Mesendoderm (in vitro differentiated cells): ENCODE measurements at regions not wholly inside any gene's neighbourhood (a gene's known extent, or its start where the extent isn't known, plus 50 kb on each side); places are given as distances from the start of the nearest gene placed in this dataset.
A peak's percentile ranks its signal among the peaks of the same experiment; 100 is the strongest.

ENCODE experiments used
- DNase-seq: peaks from one replicate; pipeline ENCODE4 v3.0.0; 2013
- H2AK5ac ChIP-seq: 2 replicates; pipeline ENCODE4 v1.6.1; 2013; ENCODE audit warnings: low read length, inconsistent platforms
- H2BK120ac ChIP-seq: 2 replicates; pipeline ENCODE4 v1.6.1; 2013; ENCODE audit warnings: low read depth, mild to moderate bottlenecking, low read length, moderate library complexity, mixed read lengths
- H2BK15ac ChIP-seq: replicated peaks from 2 replicates; pipeline ENCODE4 v1.6.1; 2013; ENCODE audit warnings: low read depth, mild to moderate bottlenecking, moderate library complexity
- H2BK5ac ChIP-seq: 2 replicates; pipeline ENCODE4 v1.6.1; 2013; ENCODE audit warnings: low read length, inconsistent platforms
- H3K18ac ChIP-seq: 2 replicates; pipeline ENCODE4 v1.6.1; 2013; ENCODE audit warnings: mild to moderate bottlenecking, low read length, mixed read lengths
- H3K23ac ChIP-seq: one replicate; pipeline ENCODE4 v1.6.1; 2013; ENCODE audit warnings: low read length
- H3K27ac ChIP-seq: 2 replicates; pipeline ENCODE4 v1.5.1; 2013; ENCODE audit warnings: low read depth, mild to moderate bottlenecking, inconsistent platforms, low read length, moderate library complexity
- H3K27me3 ChIP-seq: 2 replicates; pipeline ENCODE4 v1.6.1; 2013; ENCODE audit warnings: low read length, control low read depth, mild to moderate bottlenecking, inconsistent platforms; ENCODE audit not compliant: insufficient read depth, poor library complexity
- H3K36me3 ChIP-seq: 2 replicates; pipeline ENCODE4 v1.6.1; 2013; ENCODE audit warnings: low read length, inconsistent platforms; ENCODE audit not compliant: control insufficient read depth, insufficient read depth
- H3K4ac ChIP-seq: one replicate; pipeline ENCODE4 v1.6.1; 2013; ENCODE audit warnings: low read depth, mild to moderate bottlenecking, low read length, moderate library complexity
- H3K4me1 ChIP-seq: 2 replicates; pipeline ENCODE4 v1.6.1; 2013; ENCODE audit warnings: low read depth, low read length, inconsistent platforms; ENCODE audit not compliant: control insufficient read depth
- H3K4me2 ChIP-seq: 2 replicates; pipeline ENCODE4 v1.6.1; 2013; ENCODE audit warnings: low read length
- H3K4me3 ChIP-seq: 2 replicates; pipeline ENCODE4 v1.5.1; 2013; ENCODE audit warnings: mild to moderate bottlenecking, low read length
- H3K56ac ChIP-seq: one replicate; pipeline ENCODE4 v1.6.1; 2013; ENCODE audit warnings: low read length
- H3K79me1 ChIP-seq: 2 replicates; pipeline ENCODE4 v1.6.1; 2013; ENCODE audit warnings: low read length, inconsistent platforms
- H3K79me2 ChIP-seq: 2 replicates; pipeline ENCODE4 v1.6.1; 2013; ENCODE audit warnings: mild to moderate bottlenecking, low read length; ENCODE audit not compliant: control insufficient read depth, insufficient read depth
- H3K9ac ChIP-seq: 2 replicates; pipeline ENCODE4 v1.6.1; 2013; ENCODE audit warnings: low read length, inconsistent platforms
- H4K5ac ChIP-seq: one replicate; pipeline ENCODE4 v1.6.1; 2013; ENCODE audit warnings: low read length
- H4K8ac ChIP-seq: one replicate; pipeline ENCODE4 v1.6.1; 2013; ENCODE audit warnings: low read depth, mild to moderate bottlenecking, control low read depth, low read length, moderate library complexity
- WGBS: extraction: QIAGEN DNeasy Blood & Tissue Kit; methylation state at CpG from one replicate; pipeline ENCODE4 v1.1.7; 2013; ENCODE audit warnings: low lambda C conversion rate, missing lambda C conversion rate; ENCODE audit not compliant: insufficient coverage; ENCODE audit errors: extremely low coverage; 5-methylcytosine and 5-hydroxymethylcytosine counted together

GRCh38 chr2:205878999-205879762, 196.9 kb downstream of the NRP2 start:
- H3K23ac ChIP-seq = no peak overlapping the region
- H2BK15ac ChIP-seq = no peak overlapping the region
- H3K4ac ChIP-seq = no peak overlapping the region
- H3K9ac ChIP-seq = no peak overlapping the region
- no peak overlapping the region for H3K4me2 ChIP-seq
- no peaks in the 10 kb centered on the region for H3K79me1 ChIP-seq
- H3K4me3 ChIP-seq = no peak overlapping the region
- H2BK120ac ChIP-seq = no peak overlapping the region
- no peak overlapping the region for H4K5ac ChIP-seq
- WGBS = no CpG with 5 or more reads among the region's 22 CpGs
- no peaks in the 10 kb centered on the region for H3K27me3 ChIP-seq
- H2BK5ac ChIP-seq = no peak overlapping the region
- no peak overlapping the region for H2AK5ac ChIP-seq
- H3K4me1 ChIP-seq = no peaks in the 10 kb centered on the region
- peak overlapping the region; percentile 41 for H4K8ac ChIP-seq
- no peak overlapping the region for H3K27ac ChIP-seq
- no peak overlapping the region for H3K56ac ChIP-seq
- H3K79me2 ChIP-seq = no peaks in the 10 kb centered on the region
- H3K18ac ChIP-seq = no peak overlapping the region
- no peak for DNase-seq
- H3K36me3 ChIP-seq = no peaks in the 10 kb centered on the region

- no peaks in the 10 kb centered on the region for H3K79me2 ChIP-seq
- H2BK15ac ChIP-seq = no peak overlapping the region
- no CpG with 5 or more reads among the region's 3 CpGs for WGBS
- no peaks in the 10 kb centered on the region for H3K79me1 ChIP-seq
- H2BK5ac ChIP-seq = no peak overlapping the region
- H4K8ac ChIP-seq = no peak overlapping the region
- no peak overlapping the region for H2AK5ac ChIP-seq
- DNase-seq = no peak
- no peak overlapping the region for H3K9ac ChIP-seq
- no peak overlapping the region for H3K56ac ChIP-seq
- no peaks in the 10 kb centered on the region for H3K36me3 ChIP-seq
- H3K4ac ChIP-seq = no peak overlapping the region
- no peaks in the 10 kb centered on the region for H3K27me3 ChIP-seq
- no peaks in the 10 kb centered on the region for H3K4me1 ChIP-seq
- no peak overlapping the region for H3K18ac ChIP-seq
- H2BK120ac ChIP-seq = no peak overlapping the region
- H3K4me2 ChIP-seq = no peak overlapping the region
- no peak overlapping the region for H3K23ac ChIP-seq
- no peak overlapping the region for H3K4me3 ChIP-seq
- no peak overlapping the region for H3K27ac ChIP-seq
- no peak overlapping the region for H4K5ac ChIP-seq
Observed at GRCh38 chr2:205877496-205877895, 195.2 kb downstream of the NRP2 start.

- H2BK120ac ChIP-seq = no peak overlapping the region
- no peak overlapping the region for H3K23ac ChIP-seq
- no peak overlapping the region for H2BK15ac ChIP-seq
- H3K36me3 ChIP-seq = no peaks in the 10 kb centered on the region
- no peaks in the 10 kb centered on the region for H3K79me1 ChIP-seq
- DNase-seq = no peak
- no peak overlapping the region for H3K4me3 ChIP-seq
- no peak overlapping the region for H3K9ac ChIP-seq
- no peak overlapping the region for H4K5ac ChIP-seq
- no peaks in the 10 kb centered on the region for H3K79me2 ChIP-seq
- H3K27me3 ChIP-seq = no peaks in the 10 kb centered on the region
- H3K4me1 ChIP-seq = no peaks in the 10 kb centered on the region
- no peak overlapping the region for H4K8ac ChIP-seq
- H3K27ac ChIP-seq = no peak overlapping the region
- H2AK5ac ChIP-seq = no peak overlapping the region
- H3K56ac ChIP-seq = no peak overlapping the region
- no peak overlapping the region for H3K4ac ChIP-seq
- no peak overlapping the region for H2BK5ac ChIP-seq
- no peak overlapping the region for H3K18ac ChIP-seq
- H3K4me2 ChIP-seq = no peak overlapping the region
Observed at GRCh38 chr2:205876127-205876526, 193.8 kb downstream of the NRP2 start.

- no peak overlapping the region for H3K18ac ChIP-seq
- H3K4me1 ChIP-seq = no peaks in the 10 kb centered on the region
- H3K4me2 ChIP-seq = no peak overlapping the region
- H3K27ac ChIP-seq = no peak overlapping the region
- no peak overlapping the region for H2AK5ac ChIP-seq
- no peak overlapping the region for H2BK5ac ChIP-seq
- no peaks in the 10 kb centered on the region for H3K27me3 ChIP-seq
- H3K79me1 ChIP-seq = no peaks in the 10 kb centered on the region
- no peak overlapping the region for H3K23ac ChIP-seq
- H3K79me2 ChIP-seq = no peaks in the 10 kb centered on the region
- H3K56ac ChIP-seq = no peak overlapping the region
- DNase-seq = no peak
- no peak overlapping the region for H4K8ac ChIP-seq
- H3K4ac ChIP-seq = no peak overlapping the region
- H3K4me3 ChIP-seq = no peak overlapping the region
- H3K9ac ChIP-seq = no peak overlapping the region
- no peaks in the 10 kb centered on the region for H3K36me3 ChIP-seq
- no peak overlapping the region for H4K5ac ChIP-seq
- no peak overlapping the region for H2BK15ac ChIP-seq
- no peak overlapping the region for H2BK120ac ChIP-seq
Observed at GRCh38 chr2:205872716-205873115, 190.4 kb downstream of the NRP2 start.

GRCh38 chr2:205869439-205869838, 187.1 kb downstream of the NRP2 start:
- Histone ChIP-seq H3K4ac (no peak overlapping the region), H2BK15ac (no peak overlapping the region), H2AK5ac (no peak overlapping the region), H3K4me2 (no peak overlapping the region), H3K27ac (no peak overlapping the region), H3K79me1 (no peaks in the 10 kb centered on the region), H3K79me2 (no peaks in the 10 kb centered on the region), H4K8ac (no peak overlapping the region), H3K18ac (no peak overlapping the region), H3K4me3 (no peak overlapping the region), H2BK5ac (no peak overlapping the region), H3K4me1 (no peaks in the 10 kb centered on the region), H3K23ac (no peak overlapping the region), H3K36me3 (no peaks in the 10 kb centered on the region), H2BK120ac (no peak overlapping the region), H3K9ac (no peak overlapping the region), H4K5ac (no peak overlapping the region), H3K27me3 (no peaks in the 10 kb centered on the region), H3K56ac (no peak overlapping the region)
- DNase-seq = no peak

GRCh38 chr2:205868773-205869333, 186.6 kb downstream of the NRP2 start:
- Histone ChIP-seq H2BK5ac (no peak overlapping the region), H3K27ac (no peak overlapping the region), H3K4me2 (no peak overlapping the region), H3K18ac (no peak overlapping the region), H3K27me3 (no peaks in the 10 kb centered on the region), H2BK120ac (no peak overlapping the region), H3K4me1 (no peaks in the 10 kb centered on the region), H2AK5ac (no peak overlapping the region), H3K56ac (no peak overlapping the region), H2BK15ac (no peak overlapping the region), H3K4me3 (no peak overlapping the region), H3K9ac (no peak overlapping the region), H3K79me1 (no peaks in the 10 kb centered on the region), H3K36me3 (no peaks in the 10 kb centered on the region), H3K4ac (no peak overlapping the region), H3K23ac (no peak overlapping the region), H3K79me2 (no peaks in the 10 kb centered on the region), H4K8ac (no peak overlapping the region), H4K5ac (no peak overlapping the region)
- no CpG with 5 or more reads among the region's 8 CpGs for WGBS
- DNase-seq = no peak
